Fibroblast of lung (primary cell): ENCODE measurements at regions not wholly inside any gene's neighbourhood (a gene's known extent, or its start where the extent isn't known, plus 50 kb on each side); places are given as distances from the start of the nearest gene placed in this dataset.
A peak's percentile ranks its signal among the peaks of the same experiment; 100 is the strongest.

ENCODE experiments used
- DNase-seq, 2 donors: peaks; one replicate each; pipeline versions ENCODE4 v3.0.0 to v3.0.0-alpha.2; 2010; ENCODE audit warnings: low read depth in 2 of 2
- H2AFZ ChIP-seq: 2 replicates; pipeline ENCODE4 v1.5.1; 2012; ENCODE audit warnings: low read length, control low read depth, inconsistent platforms
- H3K27ac ChIP-seq: 2 replicates; pipeline ENCODE4 v1.5.1; 2011; ENCODE audit warnings: low read length, control low read depth; ENCODE audit not compliant: insufficient read depth
- H3K27me3 ChIP-seq: 2 replicates; pipeline ENCODE4 v1.5.1; 2011; ENCODE audit warnings: mild to moderate bottlenecking, low read length; ENCODE audit not compliant: control insufficient read depth, insufficient read depth
- H3K36me3 ChIP-seq: 2 replicates; pipeline ENCODE4 v1.5.1; 2011; ENCODE audit warnings: low read length; ENCODE audit not compliant: control insufficient read depth, insufficient read depth
- H3K4me1 ChIP-seq: 2 replicates; pipeline ENCODE4 v1.5.1; 2011; ENCODE audit warnings: low read length; ENCODE audit not compliant: control insufficient read depth, insufficient read depth; ENCODE audit errors: extremely low read depth
- H3K4me2 ChIP-seq: 2 replicates; pipeline ENCODE4 v1.5.1; 2011; ENCODE audit warnings: low read length, control low read depth; ENCODE audit not compliant: insufficient read depth; ENCODE audit errors: extremely low read depth
- H3K4me3 ChIP-seq, 4 experiments: fragments of 200-600 bp in 1 of 4; sonication (generic) in 1 of 4; replicated peaks in 1 of 4; 2 replicates each; pipeline ENCODE4 v1.5.1; 2011 to 2016; ENCODE audit warnings: low read length in 4 of 4, low read depth in 3 of 4, mild to moderate bottlenecking in 3 of 4, control low read depth in 2 of 4, inconsistent platforms in 1 of 4, mixed read lengths in 1 of 4; ENCODE audit not compliant: insufficient read depth in 1 of 4; ENCODE audit errors: control extremely low read depth in 1 of 4
- H3K79me2 ChIP-seq: 2 replicates; pipeline ENCODE4 v1.5.1; 2012; ENCODE audit warnings: mild to moderate bottlenecking, low read length, inconsistent platforms; ENCODE audit not compliant: control insufficient read depth, insufficient read depth
- H3K9ac ChIP-seq: 2 replicates; pipeline ENCODE4 v1.5.1; 2011; ENCODE audit warnings: mild to moderate bottlenecking, low read length, control low read depth; ENCODE audit not compliant: insufficient read depth
- H3K9me3 ChIP-seq: 2 replicates; pipeline ENCODE4 v1.5.1; 2012; ENCODE audit warnings: low read depth, low read length; ENCODE audit not compliant: control insufficient read depth, insufficient read depth
- H4K20me1 ChIP-seq: 2 replicates; pipeline ENCODE4 v1.5.1; 2011; ENCODE audit warnings: low read length; ENCODE audit not compliant: control insufficient read depth, insufficient read depth; ENCODE audit errors: extremely low read depth
- EZH2 ChIP-seq: IDR thresholded peaks from 2 replicates; pipeline ENCODE4 v1.5.1; 2012; ENCODE audit warnings: low read length, control low read depth, mild to moderate bottlenecking; ENCODE audit errors: missing control alignments
- TF ChIP-seq, protein P1 (sequence below), 2 donors: IDR thresholded peaks in 1 of 2; conservative IDR thresholded peaks in 1 of 2; 1 replicate in 1 of 2; 2 replicates in 1 of 2; pipeline ENCODE4 v1.5.1; 2011 to 2012; ENCODE audit warnings: low read length in 2 of 2, control low read depth in 1 of 2, inconsistent platforms in 1 of 2, low read depth in 1 of 2, mild to moderate bottlenecking in 1 of 2

DNA sequence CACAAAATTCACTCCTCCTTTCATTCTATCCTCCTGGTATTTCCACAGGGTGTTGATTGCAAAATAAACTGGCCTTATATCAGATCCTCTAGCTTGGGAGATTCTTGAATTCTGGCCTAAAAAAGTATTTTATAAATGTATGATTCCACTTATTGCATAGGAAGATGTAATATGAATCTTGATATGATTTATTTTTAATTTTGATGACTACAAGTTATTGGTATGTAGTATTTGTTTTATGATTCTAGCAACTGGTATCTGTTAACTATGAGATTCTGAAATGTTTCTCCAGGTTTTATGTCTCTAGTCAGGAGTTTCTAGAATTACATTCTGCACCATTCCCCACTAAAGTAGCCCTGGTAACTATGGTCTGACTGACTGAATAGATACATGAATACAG, 373.9 kb upstream of the C11orf87 start:
- no peaks in the 10 kb centered on the region for H3K36me3 ChIP-seq
- H3K4me3 ChIP-seq = no peak overlapping the region
- DNase-seq = peak in 1 of 2 donors; percentile 57
- no peak overlapping the region for H3K4me2 ChIP-seq
- no peaks in the 10 kb centered on the region for H3K27me3 ChIP-seq
- no peaks in the 10 kb centered on the region for H3K4me1 ChIP-seq
- no peaks in the 10 kb centered on the region for H4K20me1 ChIP-seq
- no peak for TF ChIP-seq EZH2
- TF ChIP-seq, protein P1, sequence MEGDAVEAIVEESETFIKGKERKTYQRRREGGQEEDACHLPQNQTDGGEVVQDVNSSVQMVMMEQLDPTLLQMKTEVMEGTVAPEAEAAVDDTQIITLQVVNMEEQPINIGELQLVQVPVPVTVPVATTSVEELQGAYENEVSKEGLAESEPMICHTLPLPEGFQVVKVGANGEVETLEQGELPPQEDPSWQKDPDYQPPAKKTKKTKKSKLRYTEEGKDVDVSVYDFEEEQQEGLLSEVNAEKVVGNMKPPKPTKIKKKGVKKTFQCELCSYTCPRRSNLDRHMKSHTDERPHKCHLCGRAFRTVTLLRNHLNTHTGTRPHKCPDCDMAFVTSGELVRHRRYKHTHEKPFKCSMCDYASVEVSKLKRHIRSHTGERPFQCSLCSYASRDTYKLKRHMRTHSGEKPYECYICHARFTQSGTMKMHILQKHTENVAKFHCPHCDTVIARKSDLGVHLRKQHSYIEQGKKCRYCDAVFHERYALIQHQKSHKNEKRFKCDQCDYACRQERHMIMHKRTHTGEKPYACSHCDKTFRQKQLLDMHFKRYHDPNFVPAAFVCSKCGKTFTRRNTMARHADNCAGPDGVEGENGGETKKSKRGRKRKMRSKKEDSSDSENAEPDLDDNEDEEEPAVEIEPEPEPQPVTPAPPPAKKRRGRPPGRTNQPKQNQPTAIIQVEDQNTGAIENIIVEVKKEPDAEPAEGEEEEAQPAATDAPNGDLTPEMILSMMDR (conservative IDR thresholded peaks at IDR 0.05 in 1 of 2, IDR thresholded peaks at IDR 0.05 in 1 of 2; ENCODE audit: low read depth in 1 of 2, low read length in 2 of 2) = no peak
- no peaks in the 10 kb centered on the region for H3K9me3 ChIP-seq
- no peak overlapping the region for H3K27ac ChIP-seq
- no peaks in the 10 kb centered on the region for H3K79me2 ChIP-seq
- H2AFZ ChIP-seq = no peak overlapping the region
- no peak overlapping the region for H3K9ac ChIP-seq

DNA sequence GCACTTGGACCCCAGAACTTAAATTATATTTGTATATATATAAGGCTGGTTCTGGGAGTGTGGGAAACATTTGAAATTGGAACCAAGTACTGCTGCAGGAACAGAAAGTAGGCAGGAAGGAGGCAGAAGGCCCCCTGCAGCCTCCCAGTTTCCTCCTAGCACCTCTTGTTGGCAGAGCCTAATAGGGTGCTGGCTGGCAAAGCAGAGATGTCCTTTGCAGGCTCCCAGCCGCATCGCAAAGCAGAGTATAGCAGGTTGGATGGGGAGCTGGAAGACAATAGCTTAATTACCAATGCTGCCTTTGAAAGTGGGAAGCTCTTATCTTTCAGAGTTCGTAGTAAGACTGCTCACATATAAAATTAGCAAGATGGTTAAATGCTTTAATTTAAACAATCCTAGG, 370.8 kb upstream of the C11orf87 start:
- DNase-seq = no peak
- TF ChIP-seq EZH2 = no peak
- TF ChIP-seq, protein P1 (conservative IDR thresholded peaks at IDR 0.05 in 1 of 2, IDR thresholded peaks at IDR 0.05 in 1 of 2; ENCODE audit: low read depth in 1 of 2, low read length in 2 of 2) = no peak
- no peaks in the 10 kb centered on the region for H3K79me2 ChIP-seq
- no peaks in the 10 kb centered on the region for H3K9me3 ChIP-seq
- H3K27ac ChIP-seq = no peak overlapping the region
- no peaks in the 10 kb centered on the region for H3K27me3 ChIP-seq
- no peaks in the 10 kb centered on the region for H3K36me3 ChIP-seq
- no peaks in the 10 kb centered on the region for H4K20me1 ChIP-seq
- no peak overlapping the region for H3K4me2 ChIP-seq
- no peak overlapping the region for H2AFZ ChIP-seq
- H3K9ac ChIP-seq = no peak overlapping the region
- no peak overlapping the region for H3K4me3 ChIP-seq
- H3K4me1 ChIP-seq = no peaks in the 10 kb centered on the region

DNA sequence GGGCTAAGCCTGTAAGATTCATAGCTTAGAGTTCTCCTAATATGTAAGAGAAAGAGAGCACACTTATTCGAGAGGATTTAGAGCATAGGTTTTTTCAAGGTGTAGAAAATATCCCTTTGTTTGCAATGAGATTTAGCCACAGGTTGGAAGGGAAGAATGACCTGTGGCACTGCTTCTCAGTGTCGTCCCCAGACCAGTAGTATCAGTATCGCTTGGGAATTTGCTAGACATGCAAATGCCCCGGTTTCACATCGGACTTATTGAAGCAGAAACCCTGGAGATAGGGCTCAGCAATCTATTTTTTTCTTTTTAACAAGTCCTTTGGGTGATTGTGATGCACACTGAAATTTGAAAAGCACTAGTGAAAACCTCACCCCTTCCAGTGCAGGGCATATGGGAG, 362.6 kb upstream of the C11orf87 start:
- Histone ChIP-seq H3K27ac (no peak overlapping the region), H3K79me2 (no peaks in the 10 kb centered on the region), H3K36me3 (no peaks in the 10 kb centered on the region), H3K4me3 (no peak overlapping the region), H2AFZ (no peak overlapping the region), H3K4me1 (no peaks in the 10 kb centered on the region), H3K9me3 (no peaks in the 10 kb centered on the region), H3K4me2 (no peak overlapping the region), H3K9ac (no peak overlapping the region), H3K27me3 (no peaks in the 10 kb centered on the region), H4K20me1 (no peaks in the 10 kb centered on the region)
- TF ChIP-seq EZH2 = no peak
- TF ChIP-seq, protein P1 (conservative IDR thresholded peaks at IDR 0.05 in 1 of 2, IDR thresholded peaks at IDR 0.05 in 1 of 2; ENCODE audit: low read depth in 1 of 2, low read length in 2 of 2) = no peak
- no peak for DNase-seq
